ENCODE measurements at regions not wholly inside any gene's neighbourhood (a gene's known extent, or its start where the extent isn't known, plus 50 kb on each side); places are given as distances from the start of the nearest gene placed in this dataset.
A peak's percentile ranks its signal among the peaks of the same experiment; 100 is the strongest.

DNA sequence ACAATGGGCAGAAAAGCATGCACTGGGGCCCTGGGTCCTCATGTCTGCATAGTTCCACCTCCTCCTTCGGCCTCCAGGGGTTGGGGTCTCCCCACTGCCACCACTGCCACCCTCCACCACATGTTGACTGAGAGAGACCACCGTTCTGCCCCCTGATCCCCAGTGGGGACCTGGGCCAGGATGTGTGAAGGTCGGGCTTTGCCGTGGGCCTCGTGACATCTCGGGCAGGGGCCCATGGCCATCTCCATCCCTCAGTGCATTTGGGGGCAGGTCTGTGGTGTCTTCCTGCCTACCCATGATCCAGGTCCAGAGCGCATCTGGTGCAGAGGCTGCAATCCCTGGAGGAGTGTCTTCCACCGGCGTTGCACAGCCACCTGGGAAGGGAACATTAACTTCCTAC lies 166.8 kb upstream of the POU3F3 start:
- Histone ChIP-seq H3K36me3 (no peaks in the 10 kb centered on the region), H3K27ac (no peak overlapping the region), H3K9me3 (no peaks in the 10 kb centered on the region), H3K4me3 (no peak overlapping the region), H3K27me3 (ENCODE audit: low read depth) (no peaks in the 10 kb centered on the region), H3K4me1 (no peaks in the 10 kb centered on the region)
- intact Hi-C loops (cut with DNase I): no loop called here
- TF ChIP-seq, protein P1, sequence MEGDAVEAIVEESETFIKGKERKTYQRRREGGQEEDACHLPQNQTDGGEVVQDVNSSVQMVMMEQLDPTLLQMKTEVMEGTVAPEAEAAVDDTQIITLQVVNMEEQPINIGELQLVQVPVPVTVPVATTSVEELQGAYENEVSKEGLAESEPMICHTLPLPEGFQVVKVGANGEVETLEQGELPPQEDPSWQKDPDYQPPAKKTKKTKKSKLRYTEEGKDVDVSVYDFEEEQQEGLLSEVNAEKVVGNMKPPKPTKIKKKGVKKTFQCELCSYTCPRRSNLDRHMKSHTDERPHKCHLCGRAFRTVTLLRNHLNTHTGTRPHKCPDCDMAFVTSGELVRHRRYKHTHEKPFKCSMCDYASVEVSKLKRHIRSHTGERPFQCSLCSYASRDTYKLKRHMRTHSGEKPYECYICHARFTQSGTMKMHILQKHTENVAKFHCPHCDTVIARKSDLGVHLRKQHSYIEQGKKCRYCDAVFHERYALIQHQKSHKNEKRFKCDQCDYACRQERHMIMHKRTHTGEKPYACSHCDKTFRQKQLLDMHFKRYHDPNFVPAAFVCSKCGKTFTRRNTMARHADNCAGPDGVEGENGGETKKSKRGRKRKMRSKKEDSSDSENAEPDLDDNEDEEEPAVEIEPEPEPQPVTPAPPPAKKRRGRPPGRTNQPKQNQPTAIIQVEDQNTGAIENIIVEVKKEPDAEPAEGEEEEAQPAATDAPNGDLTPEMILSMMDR (IDR thresholded peaks at IDR 0.05): no peak
- no peak for DNase-seq
- peak in 1 of 2 donors; percentile 21 for ATAC-seq

DNA sequence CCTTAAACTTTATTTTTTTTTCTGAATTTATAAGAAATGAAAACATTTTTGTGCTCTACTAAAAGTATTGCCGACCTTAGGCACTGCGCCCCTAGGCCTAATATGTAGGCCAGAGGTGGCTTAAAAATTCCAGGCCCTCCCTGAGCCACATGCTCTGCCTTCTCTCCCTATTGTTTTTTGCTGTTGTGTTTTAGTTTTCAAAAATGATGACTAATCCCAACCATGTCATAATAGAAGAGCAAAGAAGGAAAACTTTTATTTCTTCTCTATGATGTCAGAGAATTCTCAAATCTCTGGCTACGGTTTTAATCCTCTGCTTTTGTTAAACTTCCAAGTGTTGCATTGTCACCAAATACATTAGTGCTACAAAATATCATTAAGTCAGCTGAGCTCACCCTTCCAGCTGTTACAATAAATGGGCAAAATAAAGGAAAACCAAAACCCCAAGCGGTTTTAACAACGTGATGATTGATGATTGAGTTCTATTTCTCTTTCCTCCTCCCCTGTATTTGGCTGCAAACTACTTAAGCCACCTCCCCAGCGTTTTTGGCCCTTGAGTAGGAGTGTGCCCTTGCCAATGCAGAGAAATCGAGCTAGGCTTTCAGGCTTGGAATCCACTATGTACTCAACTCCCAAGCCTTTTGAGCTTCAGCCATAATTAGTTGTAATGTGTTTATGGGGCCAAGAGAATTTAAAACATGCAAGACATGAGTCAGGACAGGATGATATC lies 163.5 kb upstream of the POU3F3 start:
- no peaks in the 10 kb centered on the region for H3K9me3 ChIP-seq
- H3K4me1 ChIP-seq: no peaks in the 10 kb centered on the region
- H3K36me3 ChIP-seq: no peaks in the 10 kb centered on the region
- no peak overlapping the region for H3K4me3 ChIP-seq
- intact Hi-C loops (cut with DNase I): no loop called here
- no peak for DNase-seq
- ATAC-seq: no peak
- no peak overlapping the region for H3K27ac ChIP-seq
- TF ChIP-seq, protein P1 (IDR thresholded peaks at IDR 0.05): no peak
- H3K27me3 ChIP-seq (ENCODE audit: low read depth): no peaks in the 10 kb centered on the region

GRCh38 chr2:104698276-104698675 lies 155.6 kb upstream of the POU3F3 start:
- H3K27me3 ChIP-seq (ENCODE audit: low read depth): no peaks in the 10 kb centered on the region
- no peak overlapping the region for H3K4me3 ChIP-seq
- no peak overlapping the region for H3K27ac ChIP-seq
- TF ChIP-seq, protein P1 (IDR thresholded peaks at IDR 0.05): no peak
- ATAC-seq (no peak), DNase-seq (no peak)
- no peaks in the 10 kb centered on the region for H3K36me3 ChIP-seq
- no peaks in the 10 kb centered on the region for H3K9me3 ChIP-seq
- no peaks in the 10 kb centered on the region for H3K4me1 ChIP-seq
- intact Hi-C loops (cut with DNase I): no loop called here

- Histone ChIP-seq H3K27me3 (ENCODE audit: low read depth) (no peaks in the 10 kb centered on the region), H3K36me3 (no peaks in the 10 kb centered on the region), H3K4me3 (no peak overlapping the region), H3K4me1 (no peaks in the 10 kb centered on the region), H3K27ac (no peak overlapping the region), H3K9me3 (no peaks in the 10 kb centered on the region)
- intact Hi-C loops (cut with DNase I): no loop called here
- no peak for ATAC-seq
- DNase-seq: no peak
- TF ChIP-seq, protein P1 (IDR thresholded peaks at IDR 0.05): no peak
Observed at GRCh38 chr2:104701411-104701911, 152.5 kb upstream of the POU3F3 start.

- Histone ChIP-seq H3K36me3 (no peaks in the 10 kb centered on the region), H3K9me3 (no peaks in the 10 kb centered on the region), H3K27ac (no peak overlapping the region), H3K27me3 (ENCODE audit: low read depth) (no peaks in the 10 kb centered on the region), H3K4me1 (no peaks in the 10 kb centered on the region), H3K4me3 (no peak overlapping the region)
- ATAC-seq: no peak
- intact Hi-C loops (cut with DNase I): no loop called here
- no peak for DNase-seq
- TF ChIP-seq, protein P1 (IDR thresholded peaks at IDR 0.05): no peak
Observed at GRCh38 chr2:104702031-104702850, 151.7 kb upstream of the POU3F3 start.
